WTC11 (cell line): ENCODE measurements at regions not wholly inside any gene's neighbourhood (a gene's known extent, or its start where the extent isn't known, plus 50 kb on each side); places are given as distances from the start of the nearest gene placed in this dataset.

ENCODE experiments used
- ATAC-seq: fragments of 200-7000 bp; cut with Tn5 transposase; 2 replicates; pipeline ENCODE4 v1.10.0; 2021; ENCODE audit warnings: mild to moderate bottlenecking, moderate library complexity
- CTCF ChIA-PET: fragments of 300-600 bp; sonication (Branson Sonifier 250); formaldehyde crosslinking; loops from one replicate; lab custom pipeline; 2021; ENCODE audit warnings: antibody characterized with exemption; lab: Charles Lee
- POLR2A ChIA-PET: fragments of 350-600 bp; sonication (Branson Sonifier 250); formaldehyde crosslinking; loops from one replicate; lab custom pipeline; 2021; ENCODE audit warnings: antibody characterized with exemption; lab: Charles Lee
- DNase-seq: peaks from one replicate; pipeline ENCODE4 v3.0.0; 2021; ENCODE audit warnings: low spot score
- H3K27ac Mint-ChIP-seq: 2 replicates; pipeline ENCODE4 v1.8.0; 2021; ENCODE audit warnings: mixed read lengths
- H3K27me3 Mint-ChIP-seq: 2 replicates; pipeline ENCODE4 v1.8.0; 2021; ENCODE audit warnings: low read depth, mild to moderate bottlenecking, moderate library complexity, mixed read lengths
- H3K36me3 Mint-ChIP-seq: 2 replicates; pipeline ENCODE4 v1.8.0; 2021; ENCODE audit warnings: mixed read lengths
- H3K4me1 Mint-ChIP-seq: 2 replicates; pipeline ENCODE4 v1.8.0; 2022; ENCODE audit warnings: mixed read lengths
- H3K4me3 Mint-ChIP-seq: 2 replicates; pipeline ENCODE4 v1.8.0; 2021; ENCODE audit warnings: mild to moderate bottlenecking, moderate library complexity, mixed read lengths
- H3K9me3 Mint-ChIP-seq: 2 replicates; pipeline ENCODE4 v1.8.0; 2021; ENCODE audit warnings: mixed read lengths
- ESRRA ChIP-seq: sonication (generic); formaldehyde crosslinking; IDR thresholded peaks from 2 replicates; pipeline ENCODE4 v1.8.1; 2022; ENCODE audit warnings: mild to moderate bottlenecking, missing genetic modification reagents, borderline replicate concordance
- FOXJ3 ChIP-seq: sonication (generic); formaldehyde crosslinking; IDR thresholded peaks from 2 replicates; pipeline ENCODE4 v1.9.0; 2021; ENCODE audit warnings: missing genetic modification reagents, mild to moderate bottlenecking, borderline replicate concordance
- FOXP1 ChIP-seq: sonication (generic); formaldehyde crosslinking; IDR thresholded peaks from 2 replicates; pipeline ENCODE4 v1.8.0; 2022; ENCODE audit warnings: missing genetic modification reagents, mild to moderate bottlenecking, moderate library complexity, borderline replicate concordance
- JAZF1 ChIP-seq: fragments of 250-450 bp; sonication (Bioruptor Pico); IDR thresholded peaks from 2 replicates; pipeline ENCODE4 v1.9.0; 2021; ENCODE audit warnings: moderate library complexity, mild to moderate bottlenecking, inconsistent platforms
- KAT7 ChIP-seq: sonication (generic); formaldehyde crosslinking; IDR thresholded peaks from 2 replicates; pipeline ENCODE4 v1.8.1; 2023; ENCODE audit warnings: missing genetic modification reagents, mild to moderate bottlenecking, borderline replicate concordance
- MXD4 ChIP-seq: fragments of 250-450 bp; sonication (Bioruptor Pico); IDR thresholded peaks from 2 replicates; pipeline ENCODE4 v1.8.0; 2021; ENCODE audit warnings: mild to moderate bottlenecking, moderate library complexity, borderline replicate concordance
- NFYB ChIP-seq: sonication (generic); formaldehyde crosslinking; conservative IDR thresholded peaks from 2 replicates; pipeline ENCODE4 v1.8.0; 2022; ENCODE audit warnings: low read depth, missing genetic modification reagents
- OVOL2 ChIP-seq: fragments of 250-450 bp; sonication (Bioruptor Pico); IDR thresholded peaks from 2 replicates; pipeline ENCODE4 v1.9.0; 2021; ENCODE audit warnings: mild to moderate bottlenecking, borderline replicate concordance
- PRRX2 ChIP-seq: fragments of 250-450 bp; sonication (Bioruptor Pico); IDR thresholded peaks from 2 replicates; pipeline ENCODE4 v1.8.0; 2021; ENCODE audit warnings: mild to moderate bottlenecking
- SMAD4 ChIP-seq: sonication (generic); formaldehyde crosslinking; IDR thresholded peaks from 2 replicates; pipeline ENCODE4 v1.8.0; 2022; ENCODE audit warnings: mild to moderate bottlenecking, missing genetic modification reagents
- SOX15 ChIP-seq: fragments of 250-450 bp; sonication (Bioruptor Pico); IDR thresholded peaks from 2 replicates; pipeline ENCODE4 v1.9.0; 2021; ENCODE audit warnings: mild to moderate bottlenecking
- ZNF138 ChIP-seq: sonication (generic); formaldehyde crosslinking; conservative IDR thresholded peaks from 2 replicates; pipeline ENCODE4 v1.8.1; 2022; ENCODE audit warnings: mild to moderate bottlenecking, moderate library complexity, missing genetic modification reagents
- ZNF263 ChIP-seq: sonication (generic); formaldehyde crosslinking; IDR thresholded peaks from 2 replicates; pipeline ENCODE4 v1.8.1; 2022; ENCODE audit warnings: low read depth, mild to moderate bottlenecking, moderate library complexity, missing genetic modification reagents
- ZNF317 ChIP-seq: sonication (generic); formaldehyde crosslinking; IDR thresholded peaks from 2 replicates; pipeline ENCODE4 v1.8.1; 2023; ENCODE audit warnings: low read depth, mild to moderate bottlenecking, moderate library complexity, missing genetic modification reagents, borderline replicate concordance
- ZNF416 ChIP-seq: fragments of 250-450 bp; sonication (Bioruptor Pico); IDR thresholded peaks from 2 replicates; pipeline ENCODE4 v1.9.0; 2021; ENCODE audit warnings: mild to moderate bottlenecking, inconsistent platforms
- TF ChIP-seq, protein P1 (sequence below): sonication (generic); formaldehyde crosslinking; IDR thresholded peaks from 2 replicates; pipeline ENCODE4 v1.8.1; 2022; ENCODE audit warnings: mild to moderate bottlenecking, missing genetic modification reagents, moderate library complexity, borderline replicate concordance
- TF ChIP-seq, protein P2 (sequence below): sonication (generic); formaldehyde crosslinking; IDR thresholded peaks from 2 replicates; pipeline ENCODE4 v1.8.0; 2022; ENCODE audit warnings: missing genetic modification reagents
- TF ChIP-seq, protein P3 (sequence below): sonication (generic); formaldehyde crosslinking; IDR thresholded peaks from 2 replicates; pipeline ENCODE4 v1.8.1; 2023; ENCODE audit warnings: mild to moderate bottlenecking, missing genetic modification reagents
- TF ChIP-seq, protein P4 (sequence below): sonication (generic); formaldehyde crosslinking; IDR thresholded peaks from 2 replicates; pipeline ENCODE4 v1.8.1; 2022; ENCODE audit warnings: missing genetic modification reagents, borderline replicate concordance
- TF ChIP-seq, protein P5 (sequence below): sonication (generic); formaldehyde crosslinking; IDR thresholded peaks from 2 replicates; pipeline ENCODE4 v1.8.0; 2022; ENCODE audit warnings: mild to moderate bottlenecking, missing genetic modification reagents
- TF ChIP-seq, protein P6 (sequence below): fragments of 250-450 bp; sonication (Bioruptor Pico); IDR thresholded peaks from 2 replicates; pipeline ENCODE4 v1.9.0; 2021; ENCODE audit warnings: mild to moderate bottlenecking

DNA sequence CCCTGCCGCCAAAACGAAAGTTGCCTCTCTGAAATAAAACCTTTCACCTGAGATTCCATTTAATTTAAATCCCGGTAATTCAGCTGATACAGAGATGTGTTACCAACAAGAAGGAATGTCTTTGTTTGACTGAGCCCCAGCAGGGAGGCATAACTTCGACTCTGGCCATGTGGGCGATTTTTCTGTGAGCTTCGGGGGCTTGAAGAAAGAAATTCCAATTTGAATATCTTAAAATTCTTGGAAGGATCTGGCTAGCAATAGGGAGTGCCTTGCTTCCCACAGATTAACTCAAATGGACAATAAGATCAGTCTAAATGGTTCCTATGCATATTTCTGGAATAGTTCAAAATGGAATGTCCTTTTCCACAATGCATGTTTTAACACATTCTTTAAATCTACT lies 252.5 kb upstream of the TMPO start (continued):
- TF ChIP-seq, protein P1, sequence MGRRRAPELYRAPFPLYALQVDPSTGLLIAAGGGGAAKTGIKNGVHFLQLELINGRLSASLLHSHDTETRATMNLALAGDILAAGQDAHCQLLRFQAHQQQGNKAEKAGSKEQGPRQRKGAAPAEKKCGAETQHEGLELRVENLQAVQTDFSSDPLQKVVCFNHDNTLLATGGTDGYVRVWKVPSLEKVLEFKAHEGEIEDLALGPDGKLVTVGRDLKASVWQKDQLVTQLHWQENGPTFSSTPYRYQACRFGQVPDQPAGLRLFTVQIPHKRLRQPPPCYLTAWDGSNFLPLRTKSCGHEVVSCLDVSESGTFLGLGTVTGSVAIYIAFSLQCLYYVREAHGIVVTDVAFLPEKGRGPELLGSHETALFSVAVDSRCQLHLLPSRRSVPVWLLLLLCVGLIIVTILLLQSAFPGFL (CRISPR knock-in tag), result no peak
- TF ChIP-seq ZNF317, result no peak
- no peak for TF ChIP-seq SOX15 (CRISPR knock-in tag)

DNA sequence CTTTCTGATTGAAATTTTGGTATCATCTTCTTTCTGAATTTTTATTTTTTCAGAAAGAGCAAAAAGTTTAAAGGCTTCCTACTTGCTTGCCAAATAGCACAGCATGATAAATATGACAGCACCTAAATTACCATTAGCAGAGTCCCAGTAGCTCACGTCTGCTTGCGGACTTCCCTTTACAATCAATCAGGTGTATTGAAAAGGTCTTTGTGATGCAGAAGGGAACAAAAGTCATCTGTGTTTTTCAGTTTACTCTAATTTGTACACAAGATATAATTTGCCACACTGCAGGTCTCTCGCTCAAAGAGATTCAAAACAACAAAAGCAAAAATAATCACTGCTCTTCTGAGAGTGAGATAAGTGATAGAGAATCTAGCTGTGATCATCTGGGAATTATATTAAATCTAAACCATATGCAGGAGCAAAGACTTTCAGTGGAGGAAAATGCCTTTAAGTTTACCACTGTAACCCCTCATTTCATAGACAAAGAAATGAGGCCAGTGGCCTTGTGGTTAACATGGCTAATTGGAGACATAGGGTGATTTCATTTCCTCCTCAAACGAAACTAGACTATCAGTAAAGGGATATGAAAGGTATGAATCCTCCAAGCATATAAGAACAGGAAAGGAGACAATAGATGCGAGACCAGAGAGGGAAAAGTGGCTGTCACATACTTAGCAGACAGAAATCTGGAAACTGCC lies 240.8 kb upstream of the TMPO start:
- POLR2A ChIA-PET, result no interaction called here
- TF ChIP-seq SMAD4 (no peak), KAT7 (CRISPR knock-in tag) (no peak), JAZF1 (CRISPR knock-in tag) (no peak), FOXJ3 (CRISPR knock-in tag) (no peak), FOXP1 (CRISPR knock-in tag) (no peak), ZNF138 (CRISPR knock-in tag) (no peak), ESRRA (CRISPR knock-in tag) (no peak), ZNF263 (CRISPR knock-in tag) (no peak), MXD4 (CRISPR knock-in tag) (no peak), NFYB (CRISPR knock-in tag) (no peak), PRRX2 (CRISPR knock-in tag) (no peak)
- peaks cover 5% of the 10 kb centered on the region for H3K9me3 Mint-ChIP-seq
- H3K36me3 Mint-ChIP-seq, result no peaks in the 10 kb centered on the region
- H3K4me3 Mint-ChIP-seq, result no peak overlapping the region
- H3K4me1 Mint-ChIP-seq, result no peaks in the 10 kb centered on the region; the same call in 1 of the 2 replicates
- no peak for DNase-seq
- no peak overlapping the region for H3K27ac Mint-ChIP-seq
- ATAC-seq, result no peak
- CTCF ChIA-PET, result no interaction called here
- no peaks in the 10 kb centered on the region for H3K27me3 Mint-ChIP-seq

DNA sequence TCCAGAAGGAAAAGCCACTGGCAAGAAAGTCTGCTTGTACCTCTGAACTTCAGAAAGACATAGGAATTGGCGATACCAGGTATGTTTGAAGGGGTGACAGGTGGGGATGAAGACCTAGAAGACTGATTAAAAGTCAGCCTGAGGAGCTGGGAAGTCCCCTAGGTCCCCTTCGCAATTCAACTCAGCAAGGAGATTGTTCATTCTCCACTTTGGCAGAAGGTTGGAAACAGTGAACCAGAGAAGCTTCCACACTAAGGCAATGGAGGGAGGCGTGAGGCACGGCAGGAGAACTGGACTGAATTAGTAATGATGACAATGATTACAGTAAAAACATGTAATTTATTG lies 240.3 kb upstream of the TMPO start:
- Mint-ChIP-seq H3K4me1 (peaks cover 3% of the 10 kb centered on the region), H3K27me3 (no peaks in the 10 kb centered on the region), H3K27ac (no peak overlapping the region), H3K9me3 (no peaks in the 10 kb centered on the region), H3K4me3 (no peak overlapping the region), H3K36me3 (no peaks in the 10 kb centered on the region)
- ATAC-seq (no peak), DNase-seq (no peak)
- ChIA-PET CTCF (no interaction called here), POLR2A (no interaction called here)
- TF ChIP-seq, protein P2, sequence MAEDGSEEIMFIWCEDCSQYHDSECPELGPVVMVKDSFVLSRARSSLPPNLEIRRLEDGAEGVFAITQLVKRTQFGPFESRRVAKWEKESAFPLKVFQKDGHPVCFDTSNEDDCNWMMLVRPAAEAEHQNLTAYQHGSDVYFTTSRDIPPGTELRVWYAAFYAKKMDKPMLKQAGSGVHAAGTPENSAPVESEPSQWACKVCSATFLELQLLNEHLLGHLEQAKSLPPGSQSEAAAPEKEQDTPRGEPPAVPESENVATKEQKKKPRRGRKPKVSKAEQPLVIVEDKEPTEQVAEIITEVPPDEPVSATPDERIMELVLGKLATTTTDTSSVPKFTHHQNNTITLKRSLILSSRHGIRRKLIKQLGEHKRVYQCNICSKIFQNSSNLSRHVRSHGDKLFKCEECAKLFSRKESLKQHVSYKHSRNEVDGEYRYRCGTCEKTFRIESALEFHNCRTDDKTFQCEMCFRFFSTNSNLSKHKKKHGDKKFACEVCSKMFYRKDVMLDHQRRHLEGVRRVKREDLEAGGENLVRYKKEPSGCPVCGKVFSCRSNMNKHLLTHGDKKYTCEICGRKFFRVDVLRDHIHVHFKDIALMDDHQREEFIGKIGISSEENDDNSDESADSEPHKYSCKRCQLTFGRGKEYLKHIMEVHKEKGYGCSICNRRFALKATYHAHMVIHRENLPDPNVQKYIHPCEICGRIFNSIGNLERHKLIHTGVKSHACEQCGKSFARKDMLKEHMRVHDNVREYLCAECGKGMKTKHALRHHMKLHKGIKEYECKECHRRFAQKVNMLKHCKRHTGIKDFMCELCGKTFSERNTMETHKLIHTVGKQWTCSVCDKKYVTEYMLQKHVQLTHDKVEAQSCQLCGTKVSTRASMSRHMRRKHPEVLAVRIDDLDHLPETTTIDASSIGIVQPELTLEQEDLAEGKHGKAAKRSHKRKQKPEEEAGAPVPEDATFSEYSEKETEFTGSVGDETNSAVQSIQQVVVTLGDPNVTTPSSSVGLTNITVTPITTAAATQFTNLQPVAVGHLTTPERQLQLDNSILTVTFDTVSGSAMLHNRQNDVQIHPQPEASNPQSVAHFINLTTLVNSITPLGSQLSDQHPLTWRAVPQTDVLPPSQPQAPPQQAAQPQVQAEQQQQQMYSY (CRISPR knock-in tag), result no peak
- TF ChIP-seq, protein P3, sequence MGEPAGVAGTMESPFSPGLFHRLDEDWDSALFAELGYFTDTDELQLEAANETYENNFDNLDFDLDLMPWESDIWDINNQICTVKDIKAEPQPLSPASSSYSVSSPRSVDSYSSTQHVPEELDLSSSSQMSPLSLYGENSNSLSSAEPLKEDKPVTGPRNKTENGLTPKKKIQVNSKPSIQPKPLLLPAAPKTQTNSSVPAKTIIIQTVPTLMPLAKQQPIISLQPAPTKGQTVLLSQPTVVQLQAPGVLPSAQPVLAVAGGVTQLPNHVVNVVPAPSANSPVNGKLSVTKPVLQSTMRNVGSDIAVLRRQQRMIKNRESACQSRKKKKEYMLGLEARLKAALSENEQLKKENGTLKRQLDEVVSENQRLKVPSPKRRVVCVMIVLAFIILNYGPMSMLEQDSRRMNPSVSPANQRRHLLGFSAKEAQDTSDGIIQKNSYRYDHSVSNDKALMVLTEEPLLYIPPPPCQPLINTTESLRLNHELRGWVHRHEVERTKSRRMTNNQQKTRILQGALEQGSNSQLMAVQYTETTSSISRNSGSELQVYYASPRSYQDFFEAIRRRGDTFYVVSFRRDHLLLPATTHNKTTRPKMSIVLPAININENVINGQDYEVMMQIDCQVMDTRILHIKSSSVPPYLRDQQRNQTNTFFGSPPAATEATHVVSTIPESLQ (CRISPR knock-in tag), result no peak
- TF ChIP-seq, protein P4, sequence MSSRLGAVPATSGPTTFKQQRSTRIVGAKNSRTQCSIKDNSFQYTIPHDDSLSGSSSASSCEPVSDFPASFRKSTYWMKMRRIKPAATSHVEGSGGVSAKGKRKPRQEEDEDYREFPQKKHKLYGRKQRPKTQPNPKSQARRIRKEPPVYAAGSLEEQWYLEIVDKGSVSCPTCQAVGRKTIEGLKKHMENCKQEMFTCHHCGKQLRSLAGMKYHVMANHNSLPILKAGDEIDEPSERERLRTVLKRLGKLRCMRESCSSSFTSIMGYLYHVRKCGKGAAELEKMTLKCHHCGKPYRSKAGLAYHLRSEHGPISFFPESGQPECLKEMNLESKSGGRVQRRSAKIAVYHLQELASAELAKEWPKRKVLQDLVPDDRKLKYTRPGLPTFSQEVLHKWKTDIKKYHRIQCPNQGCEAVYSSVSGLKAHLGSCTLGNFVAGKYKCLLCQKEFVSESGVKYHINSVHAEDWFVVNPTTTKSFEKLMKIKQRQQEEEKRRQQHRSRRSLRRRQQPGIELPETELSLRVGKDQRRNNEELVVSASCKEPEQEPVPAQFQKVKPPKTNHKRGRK (CRISPR knock-in tag), result no peak
- no peak for TF ChIP-seq OVOL2 (CRISPR knock-in tag)
- TF ChIP-seq, protein P5, sequence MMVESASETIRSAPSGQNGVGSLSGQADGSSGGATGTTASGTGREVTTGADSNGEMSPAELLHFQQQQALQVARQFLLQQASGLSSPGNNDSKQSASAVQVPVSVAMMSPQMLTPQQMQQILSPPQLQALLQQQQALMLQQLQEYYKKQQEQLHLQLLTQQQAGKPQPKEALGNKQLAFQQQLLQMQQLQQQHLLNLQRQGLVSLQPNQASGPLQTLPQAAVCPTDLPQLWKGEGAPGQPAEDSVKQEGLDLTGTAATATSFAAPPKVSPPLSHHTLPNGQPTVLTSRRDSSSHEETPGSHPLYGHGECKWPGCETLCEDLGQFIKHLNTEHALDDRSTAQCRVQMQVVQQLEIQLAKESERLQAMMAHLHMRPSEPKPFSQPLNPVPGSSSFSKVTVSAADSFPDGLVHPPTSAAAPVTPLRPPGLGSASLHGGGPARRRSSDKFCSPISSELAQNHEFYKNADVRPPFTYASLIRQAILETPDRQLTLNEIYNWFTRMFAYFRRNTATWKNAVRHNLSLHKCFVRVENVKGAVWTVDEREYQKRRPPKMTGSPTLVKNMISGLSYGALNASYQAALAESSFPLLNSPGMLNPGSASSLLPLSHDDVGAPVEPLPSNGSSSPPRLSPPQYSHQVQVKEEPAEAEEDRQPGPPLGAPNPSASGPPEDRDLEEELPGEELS, result no peak
- no peak for TF ChIP-seq KAT7 (CRISPR knock-in tag)
- TF ChIP-seq, protein P6, sequence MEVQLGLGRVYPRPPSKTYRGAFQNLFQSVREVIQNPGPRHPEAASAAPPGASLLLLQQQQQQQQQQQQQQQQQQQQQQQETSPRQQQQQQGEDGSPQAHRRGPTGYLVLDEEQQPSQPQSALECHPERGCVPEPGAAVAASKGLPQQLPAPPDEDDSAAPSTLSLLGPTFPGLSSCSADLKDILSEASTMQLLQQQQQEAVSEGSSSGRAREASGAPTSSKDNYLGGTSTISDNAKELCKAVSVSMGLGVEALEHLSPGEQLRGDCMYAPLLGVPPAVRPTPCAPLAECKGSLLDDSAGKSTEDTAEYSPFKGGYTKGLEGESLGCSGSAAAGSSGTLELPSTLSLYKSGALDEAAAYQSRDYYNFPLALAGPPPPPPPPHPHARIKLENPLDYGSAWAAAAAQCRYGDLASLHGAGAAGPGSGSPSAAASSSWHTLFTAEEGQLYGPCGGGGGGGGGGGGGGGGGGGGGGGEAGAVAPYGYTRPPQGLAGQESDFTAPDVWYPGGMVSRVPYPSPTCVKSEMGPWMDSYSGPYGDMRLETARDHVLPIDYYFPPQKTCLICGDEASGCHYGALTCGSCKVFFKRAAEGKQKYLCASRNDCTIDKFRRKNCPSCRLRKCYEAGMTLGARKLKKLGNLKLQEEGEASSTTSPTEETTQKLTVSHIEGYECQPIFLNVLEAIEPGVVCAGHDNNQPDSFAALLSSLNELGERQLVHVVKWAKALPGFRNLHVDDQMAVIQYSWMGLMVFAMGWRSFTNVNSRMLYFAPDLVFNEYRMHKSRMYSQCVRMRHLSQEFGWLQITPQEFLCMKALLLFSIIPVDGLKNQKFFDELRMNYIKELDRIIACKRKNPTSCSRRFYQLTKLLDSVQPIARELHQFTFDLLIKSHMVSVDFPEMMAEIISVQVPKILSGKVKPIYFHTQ, result no peak
- no peak for TF ChIP-seq ZNF416 (CRISPR knock-in tag)
